Glomerular visceral epithelial cell (primary cell): ENCODE measurements at regions not wholly inside any gene's neighbourhood (a gene's known extent, or its start where the extent isn't known, plus 50 kb on each side); places are given as distances from the start of the nearest gene placed in this dataset.
"Not testable (repeated sequence)": the region's sequence is repeated elsewhere in the genome, so short reads cannot be mapped to it uniquely, and the experiment has no call there.

Experiments
- DNase-seq: peaks from one replicate; pipeline ENCODE4 v3.0.0-alpha.2; 2016; ENCODE audit errors: extremely low spot score

DNA sequence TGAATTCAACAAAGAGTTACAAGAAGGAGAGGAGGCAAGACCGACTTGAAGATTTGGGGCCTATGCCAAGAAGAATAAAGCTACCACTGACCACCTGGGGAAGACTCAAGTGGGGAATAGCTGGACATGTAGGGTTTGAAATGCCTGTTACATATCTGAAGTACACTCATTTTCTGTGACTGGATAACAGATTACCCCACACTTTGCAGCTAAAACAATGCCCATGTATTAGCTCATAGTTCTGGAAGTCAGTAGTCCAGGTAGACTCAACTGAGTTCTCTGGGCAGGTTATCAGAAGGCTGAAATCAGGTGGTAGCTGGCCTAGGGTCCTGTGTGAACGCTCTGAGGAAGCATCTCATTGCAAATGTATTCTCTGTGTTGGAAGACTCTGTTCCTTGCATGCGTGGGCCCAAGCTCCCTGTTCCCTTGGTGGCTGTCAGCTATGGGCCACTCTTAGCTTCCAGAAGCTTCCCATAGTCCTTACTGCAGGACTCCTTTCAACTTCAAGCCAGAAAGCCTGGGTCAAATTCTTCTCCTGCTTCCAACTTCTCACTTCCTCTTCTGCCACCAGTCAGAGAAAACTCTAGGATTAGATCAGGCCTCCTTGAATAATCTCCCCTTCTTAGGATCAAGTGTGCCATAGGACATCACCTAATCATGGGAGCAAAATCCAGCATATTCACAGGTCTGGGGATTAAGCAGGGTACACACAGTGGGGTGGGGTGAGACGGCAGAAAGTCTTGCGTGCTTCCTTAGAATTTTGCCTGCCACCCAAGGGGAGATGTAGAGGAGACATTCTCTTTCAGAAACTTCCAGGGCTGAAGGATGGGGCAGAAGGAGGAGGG lies 187.8 kb downstream of the SHQ1 start:
- DNase-seq, result no peak

DNA sequence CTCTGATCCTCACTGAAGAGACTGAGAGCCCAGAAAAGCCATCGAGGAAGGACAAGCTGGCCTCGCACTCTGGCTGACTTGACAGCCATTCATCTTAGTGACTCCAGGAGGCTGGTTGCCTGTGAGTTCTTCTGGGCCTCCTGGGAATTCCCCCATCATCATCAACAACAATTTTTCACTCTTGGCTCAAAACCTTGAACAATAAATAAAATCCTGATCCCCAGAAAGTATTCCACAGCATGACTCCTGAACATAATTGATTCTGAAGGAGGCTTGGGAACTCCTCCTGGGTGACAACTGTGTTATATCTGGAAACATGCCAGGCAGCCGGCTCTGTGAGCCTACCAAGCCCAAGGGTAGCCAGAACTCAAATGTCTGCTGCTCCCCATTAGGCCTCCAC lies 188.6 kb downstream of the SHQ1 start:
- DNase-seq, result no peak

DNA sequence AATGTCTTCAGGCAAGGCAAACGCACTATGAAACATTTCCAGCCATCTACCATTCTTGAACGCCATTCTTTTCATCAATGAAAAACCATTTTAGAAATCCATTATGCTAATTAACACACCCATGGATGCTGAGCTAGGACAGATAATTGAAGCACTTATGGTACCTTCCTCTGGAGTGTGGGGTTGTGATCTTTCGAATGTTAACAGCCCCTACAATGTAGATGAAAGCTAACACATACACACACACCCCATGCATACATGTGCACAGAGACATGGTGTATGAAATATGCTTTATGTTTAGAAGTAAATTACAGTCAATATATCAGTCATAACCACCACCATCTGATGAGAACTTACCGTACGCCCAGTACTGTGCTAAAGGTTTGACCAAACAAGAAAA lies 189.1 kb downstream of the SHQ1 start:
- DNase-seq, result no peak

DNA sequence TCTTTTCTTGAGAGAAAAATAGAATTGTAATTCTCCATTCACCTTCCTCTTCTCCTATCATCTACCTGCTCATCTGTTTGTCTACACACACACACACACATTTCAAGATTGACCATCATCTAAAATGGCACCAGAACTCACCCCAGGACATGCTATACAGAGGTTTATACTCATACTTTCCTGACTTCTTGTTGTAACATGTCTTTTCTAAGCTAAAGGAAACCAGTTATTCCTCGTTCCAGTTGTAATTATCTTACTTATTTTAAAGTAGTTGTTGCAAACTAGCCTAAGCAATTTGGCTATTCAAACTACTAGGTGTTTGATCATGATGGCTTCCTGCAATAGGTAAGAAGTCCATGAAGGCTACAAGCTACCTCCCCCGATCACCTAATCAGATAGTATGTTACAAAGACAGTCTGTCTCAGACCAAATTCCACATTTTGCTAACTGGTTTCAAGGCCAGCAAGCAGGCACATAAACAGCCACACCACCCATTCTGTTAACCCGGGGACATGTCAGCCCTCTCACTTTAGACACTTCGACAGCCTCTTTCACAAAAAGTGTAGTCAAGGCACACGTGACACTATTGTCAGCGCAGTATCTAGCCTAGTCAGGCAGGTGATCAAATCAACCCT lies 189.7 kb downstream of the SHQ1 start:
- no peak for DNase-seq

DNA sequence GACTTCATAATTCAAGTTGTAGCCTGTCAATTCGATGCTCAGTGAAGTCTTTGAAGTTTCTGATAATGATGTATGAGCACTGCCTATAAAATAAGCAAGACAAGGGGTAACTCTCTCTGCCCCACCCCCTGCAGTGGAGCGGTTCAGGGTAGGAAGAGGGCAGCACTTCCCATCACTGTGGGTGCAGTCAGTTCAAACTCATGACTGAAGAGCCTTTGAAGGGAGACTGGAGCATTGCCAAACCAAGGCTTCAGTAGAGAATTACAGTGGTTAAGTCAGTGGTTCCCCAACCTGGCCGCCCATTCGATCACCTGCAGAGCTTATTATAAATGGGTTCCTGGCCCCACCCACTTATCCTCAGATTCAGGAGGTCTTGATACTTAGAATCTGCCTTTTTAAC lies 190.6 kb downstream of the SHQ1 start:
- DNase-seq, result peak; percentile 58

DNA sequence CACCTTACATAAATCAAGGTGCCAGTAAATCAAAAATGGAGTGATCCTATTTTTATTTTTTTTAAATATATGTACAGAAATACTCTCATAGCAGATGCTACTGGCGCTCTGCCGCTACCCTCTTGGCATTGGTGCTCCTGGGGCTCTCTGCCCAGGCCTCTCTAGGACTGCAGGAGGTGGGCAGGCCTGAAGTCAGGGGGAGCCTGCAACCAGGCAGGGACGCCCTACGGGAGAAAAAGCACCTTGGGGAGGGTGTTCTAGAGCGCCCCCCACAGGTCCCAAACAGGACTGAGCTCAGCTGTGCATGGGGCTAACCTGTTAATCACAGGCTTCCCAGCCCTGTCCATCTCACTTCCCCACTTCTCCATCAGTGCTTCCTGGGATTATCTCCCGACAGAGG lies 192.5 kb downstream of the SHQ1 start:
- DNase-seq, result no peak

DNA sequence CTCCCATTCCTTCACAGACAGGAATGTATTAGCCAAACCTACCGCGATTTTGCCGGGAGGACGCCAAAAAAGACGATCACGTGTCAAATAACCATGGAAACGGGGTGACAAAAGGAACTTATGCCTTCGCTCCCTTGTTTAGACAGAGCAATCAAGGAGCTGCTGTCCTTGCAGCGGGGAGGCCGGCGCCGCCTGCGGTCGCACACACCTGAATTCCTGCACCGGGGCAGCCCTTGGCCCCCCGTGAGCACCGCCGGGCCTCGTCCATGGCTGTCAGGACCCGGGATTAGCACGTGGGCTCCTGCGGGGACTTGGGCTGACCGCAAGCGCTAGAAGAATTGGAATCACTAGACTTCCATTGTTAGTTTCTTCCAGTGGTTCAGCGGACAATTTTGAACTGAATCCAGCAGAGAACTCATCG lies 193.1 kb downstream of the SHQ1 start:
- DNase-seq, result no peak

DNA sequence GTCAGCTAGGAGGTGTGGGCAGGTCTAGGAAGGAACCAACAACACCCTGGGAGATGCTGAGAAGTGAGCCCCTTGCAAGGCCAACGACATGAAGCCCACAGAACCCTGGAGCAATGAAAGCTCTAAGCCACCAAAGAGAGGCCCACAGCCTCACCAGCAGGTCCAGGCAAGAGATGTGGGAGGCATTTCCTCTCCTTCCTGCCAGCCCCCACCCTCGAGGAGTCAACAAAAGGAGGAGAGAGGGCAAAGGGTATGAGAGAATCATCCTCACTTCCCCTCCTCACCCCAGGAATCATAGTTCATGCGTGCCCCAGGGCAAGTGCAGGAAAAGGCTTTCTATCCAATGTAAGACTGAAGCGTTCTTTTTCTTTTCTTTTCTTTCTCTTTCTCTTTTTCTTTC lies 195.8 kb downstream of the SHQ1 start:
- DNase-seq, result no peak

DNA sequence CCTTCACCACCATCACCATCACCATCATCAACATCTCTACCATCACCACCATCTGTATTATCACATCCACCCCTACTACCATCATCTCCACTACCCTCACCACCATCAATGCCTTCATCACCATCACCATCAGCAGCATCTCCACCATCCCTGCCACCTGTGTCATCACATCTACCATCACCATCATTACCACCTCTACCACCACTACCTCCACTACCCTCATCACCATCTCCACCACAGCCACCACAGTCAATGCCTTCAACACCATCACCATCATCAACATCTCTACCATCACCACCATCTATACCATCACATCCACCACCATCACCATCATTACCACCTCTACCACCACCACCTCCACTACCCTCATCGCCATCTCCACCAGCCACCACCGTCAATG lies 196.7 kb downstream of the SHQ1 start:
- no peak for DNase-seq

DNA sequence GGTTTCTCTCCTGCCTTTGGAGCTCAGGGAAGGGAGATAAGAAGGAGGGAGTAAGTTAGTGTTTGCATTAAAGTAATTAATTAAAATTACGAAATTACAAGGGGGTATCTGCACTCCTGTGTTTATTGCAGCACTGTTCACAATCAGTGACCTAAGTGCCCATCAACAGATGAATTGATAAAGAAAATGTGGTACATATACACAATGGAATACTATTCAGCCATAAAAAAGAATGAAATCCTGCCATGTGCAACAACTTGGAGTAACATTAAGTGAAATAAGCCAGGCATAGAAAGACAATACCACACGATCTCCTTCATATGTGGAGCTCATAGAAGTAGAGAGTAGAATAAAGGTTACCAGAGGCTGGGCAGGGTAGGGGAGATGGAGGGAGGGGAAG lies 202.0 kb downstream of the SHQ1 start:
- DNase-seq, result no peak

DNA sequence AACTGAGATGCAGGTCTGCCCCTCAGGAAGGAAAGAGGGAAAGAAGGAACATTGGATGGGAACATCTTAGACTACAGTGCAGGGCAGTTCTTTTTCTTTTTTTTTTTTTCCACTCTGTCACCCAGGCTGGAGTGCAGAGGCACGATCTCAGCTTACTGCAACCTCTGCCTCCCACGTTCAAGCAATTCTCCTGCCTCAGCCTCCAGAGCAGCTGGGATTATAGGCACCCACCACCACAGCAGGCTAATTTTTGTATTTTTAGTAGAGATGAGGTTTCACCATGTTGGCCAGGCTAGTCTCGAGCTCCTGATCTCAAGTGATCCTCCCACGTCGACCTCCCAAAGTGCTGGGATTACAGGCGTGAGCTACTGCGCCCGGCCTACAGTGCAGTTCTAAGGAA lies 204.6 kb downstream of the SHQ1 start:
- DNase-seq, result not testable (repeated sequence)

DNA sequence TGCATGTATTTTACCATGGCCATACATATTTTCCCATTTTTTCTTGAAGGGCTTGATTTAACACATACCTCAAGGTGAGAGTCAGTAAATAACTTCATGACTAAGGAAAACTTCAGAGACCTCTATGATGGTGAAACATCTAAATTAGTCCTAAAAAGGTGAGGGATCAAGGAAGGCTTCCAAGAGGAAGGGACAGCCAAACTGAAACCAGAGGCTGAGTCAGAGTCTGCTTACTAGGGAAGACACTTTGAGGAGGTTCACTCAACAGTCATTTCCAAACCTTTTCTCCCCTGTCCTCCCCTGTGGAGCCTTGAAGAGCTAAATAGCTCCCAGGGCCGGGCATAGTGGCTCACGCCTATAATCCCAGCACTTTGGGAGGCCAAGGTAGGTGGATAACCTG lies 206.6 kb downstream of the SHQ1 start:
- DNase-seq, result no peak

DNA sequence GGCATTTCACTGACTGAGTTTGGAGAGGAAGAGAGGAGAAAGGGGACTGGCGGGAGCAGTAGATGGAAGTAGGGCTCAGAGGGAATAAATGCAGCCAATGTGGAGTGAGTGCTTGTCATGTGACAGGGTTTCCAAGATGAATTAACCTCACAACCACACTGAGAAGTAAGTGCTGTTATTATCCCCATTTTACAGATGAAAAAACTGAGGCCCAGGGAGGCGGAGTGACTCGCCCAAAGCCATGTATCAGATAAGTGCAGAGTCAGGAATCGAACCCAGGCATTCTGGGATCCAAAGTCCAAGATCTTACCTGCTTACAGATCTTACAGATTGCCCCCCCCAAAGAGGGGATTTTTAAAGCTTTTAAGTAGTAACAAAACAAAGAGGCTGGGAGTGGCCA lies 207.2 kb downstream of the SHQ1 start:
- no peak for DNase-seq

DNA sequence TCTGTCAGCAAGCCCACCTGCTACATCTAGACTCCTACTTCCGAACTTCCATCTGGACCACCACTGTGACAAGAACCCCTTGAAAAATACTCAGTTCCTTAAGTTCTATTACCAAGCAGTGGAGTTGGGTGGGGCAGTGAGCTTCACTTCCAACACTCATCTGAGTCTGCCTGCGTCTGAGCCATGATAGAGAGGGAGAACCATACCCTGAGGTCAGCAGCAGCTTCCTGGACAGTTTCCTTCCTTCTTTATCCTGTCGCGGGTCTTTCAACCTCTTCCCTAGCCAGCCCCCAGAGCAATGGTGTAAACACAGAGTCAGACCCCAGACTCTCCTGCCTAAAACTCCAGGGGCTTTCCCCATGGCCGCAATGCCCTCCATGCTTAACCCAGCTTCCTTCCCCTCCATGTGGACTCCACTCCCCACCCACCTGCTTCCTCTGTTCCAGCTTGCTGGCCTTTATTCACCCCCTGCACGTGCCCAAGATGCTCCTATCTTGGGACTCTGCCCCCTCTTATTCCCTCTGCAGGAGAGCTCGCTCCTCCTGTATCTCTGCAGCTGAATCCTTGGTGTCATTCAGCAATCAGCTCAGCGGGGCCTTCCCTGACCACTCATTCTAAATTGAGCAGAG lies 211.2 kb downstream of the SHQ1 start:
- no peak for DNase-seq

DNA sequence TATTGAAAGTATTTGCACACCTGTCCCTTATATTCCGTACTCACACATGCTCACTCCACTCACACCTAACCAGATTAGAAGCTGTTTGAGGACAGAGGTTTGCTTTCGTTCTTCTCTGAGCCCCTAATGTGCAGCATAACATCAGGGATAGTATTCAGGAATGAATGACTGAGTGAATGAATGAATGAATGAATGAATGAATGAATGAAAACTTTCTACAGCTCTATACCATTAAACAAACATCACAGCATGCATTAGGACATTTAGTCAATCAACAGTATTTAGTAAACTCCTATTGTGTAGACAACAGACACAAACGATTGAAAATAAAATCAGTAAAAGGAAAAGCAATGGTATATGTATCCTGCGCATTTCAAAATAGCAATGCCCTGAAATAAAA lies 212.7 kb downstream of the SHQ1 start:
- DNase-seq, result no peak

DNA sequence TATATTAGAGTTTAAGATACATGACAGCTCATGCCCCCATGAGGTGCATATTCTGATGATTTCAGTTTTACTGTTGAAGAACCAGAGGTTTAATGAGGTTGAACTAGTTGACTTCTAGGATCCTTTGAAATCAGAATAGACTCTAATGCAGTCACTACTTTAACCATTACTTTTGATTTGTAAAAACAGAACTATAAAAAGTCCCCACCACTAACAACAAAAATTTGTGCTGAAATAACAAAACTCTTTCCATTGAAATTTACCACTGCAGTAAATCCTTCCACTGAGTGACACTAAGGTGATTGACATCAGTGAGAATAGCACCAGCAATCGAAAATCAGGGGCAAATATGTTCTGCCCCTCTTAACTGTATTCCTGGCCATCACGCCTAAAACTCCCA lies 214.1 kb downstream of the SHQ1 start:
- DNase-seq, result no peak

DNA sequence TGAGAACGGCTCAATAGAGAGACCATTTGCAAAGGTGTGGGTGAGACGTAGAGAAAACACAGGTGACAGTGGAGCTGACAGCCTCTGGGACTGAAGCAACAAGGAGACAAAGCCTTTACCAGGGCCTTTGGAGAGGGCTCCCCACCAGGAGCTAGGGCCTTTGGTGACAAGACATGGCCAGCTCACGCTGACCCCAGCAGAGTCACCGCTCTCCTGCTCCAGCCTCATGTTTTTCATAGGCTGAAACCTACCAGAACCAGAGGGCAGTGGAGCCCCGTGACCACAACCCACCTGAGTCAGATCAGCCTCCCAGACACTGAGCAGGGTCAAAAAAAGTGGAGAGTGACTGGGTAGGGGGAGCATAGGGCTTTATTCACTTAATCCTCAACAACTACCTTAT lies 214.7 kb downstream of the SHQ1 start:
- no peak for DNase-seq

DNA sequence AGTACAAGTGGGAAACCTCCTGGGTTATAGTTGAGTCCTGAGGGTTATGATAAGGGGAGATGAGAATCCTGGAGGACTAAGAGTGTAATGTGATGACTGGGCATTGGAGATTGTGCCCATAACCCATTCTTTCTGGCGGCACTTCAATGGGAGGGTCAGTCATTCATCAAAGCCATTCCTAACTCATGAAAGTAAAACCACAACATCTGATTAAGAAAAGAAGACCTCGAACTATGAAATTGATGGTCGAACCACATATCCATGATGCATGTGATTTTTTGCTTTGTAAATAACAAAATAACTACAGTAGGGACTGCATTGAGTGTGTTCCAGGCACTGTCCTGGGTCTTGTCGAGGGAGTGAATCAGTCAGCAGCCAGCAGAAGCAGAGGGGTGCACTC lies 215.1 kb downstream of the SHQ1 start:
- DNase-seq, result no peak

DNA sequence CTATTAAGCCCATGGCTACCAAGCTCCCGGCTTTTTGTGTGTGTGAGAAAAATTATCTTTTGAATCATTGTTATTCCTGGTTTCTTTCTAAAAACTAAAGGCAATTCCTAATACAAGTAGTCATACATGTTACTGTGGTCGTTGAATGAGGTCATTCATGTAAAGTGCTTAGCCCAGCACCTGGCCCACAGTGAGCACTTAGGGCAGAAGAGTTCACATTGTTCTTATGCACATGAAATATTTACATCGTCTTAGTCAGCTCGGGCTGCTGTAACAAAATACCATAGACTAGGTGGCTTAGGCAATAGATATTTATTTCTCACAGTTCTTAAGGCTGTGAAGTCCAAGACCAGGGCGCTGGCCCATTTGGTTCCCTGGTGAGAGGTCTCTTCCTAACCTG lies 216.1 kb downstream of the SHQ1 start:
- DNase-seq, result peak; percentile 12

DNA sequence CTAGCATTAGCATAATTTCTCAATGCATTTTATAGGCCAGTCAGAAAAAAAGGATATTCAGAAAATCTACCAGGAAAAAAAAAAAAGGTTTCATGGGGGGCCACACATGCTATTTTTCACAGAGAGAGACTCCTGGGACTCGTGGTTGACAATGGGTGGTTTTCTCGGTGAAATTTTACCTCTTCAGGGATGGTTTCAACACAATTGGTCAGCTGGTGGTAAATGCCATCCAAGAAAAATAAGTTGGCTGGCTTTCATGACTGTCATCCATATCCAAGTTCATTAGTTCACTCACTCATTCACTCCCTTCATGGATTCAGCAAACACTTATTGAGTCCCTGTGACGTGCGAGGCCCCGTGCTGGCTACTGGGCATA lies 217.3 kb downstream of the SHQ1 start:
- DNase-seq, result peak; percentile 25

DNA sequence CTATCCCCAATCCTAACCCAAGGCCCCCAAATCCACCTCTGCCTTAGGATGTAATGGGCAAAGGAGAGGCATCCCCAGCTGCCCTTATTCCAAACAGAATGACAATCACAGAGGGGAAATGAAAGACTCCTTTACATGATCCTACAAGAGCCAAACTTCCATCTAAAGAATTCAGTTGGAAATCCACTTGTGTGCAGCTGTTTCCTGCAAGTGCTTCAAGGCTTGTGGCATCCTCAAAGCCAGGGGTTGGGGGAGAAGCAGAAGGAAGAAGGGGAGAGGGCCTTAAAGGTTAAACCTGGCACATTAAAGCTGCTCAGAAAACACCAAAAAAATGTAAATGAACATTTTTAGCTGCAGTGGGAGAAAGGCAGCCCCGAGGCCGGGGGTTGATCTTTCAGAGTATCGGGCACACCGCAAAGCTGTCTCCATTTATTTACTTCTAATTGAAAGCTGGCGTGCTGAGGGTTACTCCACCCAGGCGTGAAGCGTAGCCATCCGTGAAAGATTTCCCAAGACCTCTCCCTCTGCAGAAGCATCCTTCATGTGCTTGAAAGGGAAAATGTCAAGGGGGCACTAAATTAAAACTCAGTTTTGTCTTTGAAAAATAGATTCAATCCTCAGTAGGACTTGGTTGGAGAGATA lies 217.8 kb downstream of the SHQ1 start:
- DNase-seq, result peak; percentile 78

DNA sequence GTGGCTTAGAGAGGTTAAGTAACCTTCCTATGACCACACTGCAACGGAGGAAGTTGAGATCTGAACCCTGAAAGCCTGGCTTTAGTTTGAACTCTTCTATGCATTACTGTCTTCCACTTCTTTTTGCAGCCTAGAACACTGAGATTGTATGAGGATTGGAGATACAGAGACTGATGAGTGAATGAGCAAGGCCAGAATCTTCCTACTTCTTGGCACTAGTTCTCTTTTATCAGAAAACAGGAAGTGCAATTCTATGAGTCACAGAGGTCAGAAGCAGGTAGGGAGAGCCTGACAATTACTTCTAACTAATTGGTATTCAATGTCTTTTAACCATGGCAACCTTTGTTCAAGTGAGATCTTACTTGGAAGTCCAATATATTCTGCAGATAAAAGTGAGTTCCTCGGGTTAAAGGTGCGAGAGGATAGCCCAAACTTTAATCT lies 219.0 kb downstream of the SHQ1 start:
- peak; percentile 6 for DNase-seq

DNA sequence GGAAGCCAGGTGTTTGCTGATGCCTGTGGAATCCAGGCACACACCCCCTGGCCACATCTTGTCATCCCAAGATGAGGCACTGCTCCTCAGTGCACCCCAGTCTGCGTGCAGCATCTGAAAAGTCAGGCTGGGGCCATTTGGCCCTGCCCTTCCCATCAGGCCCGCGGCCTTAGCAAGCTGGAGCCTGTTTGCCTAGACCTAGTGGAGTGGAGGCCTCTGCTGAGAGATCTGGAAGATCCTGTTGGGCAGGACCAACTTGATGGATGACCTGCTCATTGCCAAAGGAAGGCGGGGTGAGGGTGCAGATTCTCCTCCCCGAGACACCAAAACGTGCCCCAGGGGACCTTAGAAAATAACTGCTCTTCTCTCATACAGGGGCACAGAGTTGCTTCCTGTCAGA lies 220.2 kb downstream of the SHQ1 start:
- DNase-seq, result no peak
